ENCODE measurements at regions not wholly inside any gene's neighbourhood (a gene's known extent, or its start where the extent isn't known, plus 50 kb on each side); places are given as distances from the start of the nearest gene placed in this dataset.
"Not testable (repeated sequence)": the region's sequence is repeated elsewhere in the genome, so short reads cannot be mapped to it uniquely, and the experiment has no call there.

GRCh38 chr6:137706083-137706750, 160.8 kb upstream of the TNFAIP3 start:
- DNase-seq: no peak
- Mint-ChIP-seq H3K4me3 (no peak overlapping the region), H3K36me3 (peaks cover 1% of the 10 kb centered on the region), H3K4me1 (peaks cover 57% of the 10 kb centered on the region), H3K27me3 (peaks cover 4% of the 10 kb centered on the region), H3K9me3 (no peaks in the 10 kb centered on the region), H3K27ac (no peak overlapping the region)
- CTCF ChIA-PET: interaction anchor here (0.8 to 4.0 kb wide), 14 partner anchors 9 to 299 kb away, joined by 3 to 50 read pairs (median 4); no protein-coding TSS in a partner anchor

- no peaks in the 10 kb centered on the region for H3K9me3 Mint-ChIP-seq
- peaks cover 1% of the 10 kb centered on the region for H3K36me3 Mint-ChIP-seq
- CTCF ChIA-PET: interaction anchor here (0.8 to 6.4 kb wide), 24 partner anchors 10 to 298 kb away, joined by 3 to 71 read pairs (median 6); partner anchors contain the start of gene TNFAIP3
- H3K27me3 Mint-ChIP-seq: peaks cover 4% of the 10 kb centered on the region
- peaks cover 58% of the 10 kb centered on the region for H3K4me1 Mint-ChIP-seq
- H3K27ac Mint-ChIP-seq: peak overlapping the region; percentile 91
- no peak overlapping the region for H3K4me3 Mint-ChIP-seq
- DNase-seq: no peak
Observed at GRCh38 chr6:137707038-137707589, 159.9 kb upstream of the TNFAIP3 start.

DNA sequence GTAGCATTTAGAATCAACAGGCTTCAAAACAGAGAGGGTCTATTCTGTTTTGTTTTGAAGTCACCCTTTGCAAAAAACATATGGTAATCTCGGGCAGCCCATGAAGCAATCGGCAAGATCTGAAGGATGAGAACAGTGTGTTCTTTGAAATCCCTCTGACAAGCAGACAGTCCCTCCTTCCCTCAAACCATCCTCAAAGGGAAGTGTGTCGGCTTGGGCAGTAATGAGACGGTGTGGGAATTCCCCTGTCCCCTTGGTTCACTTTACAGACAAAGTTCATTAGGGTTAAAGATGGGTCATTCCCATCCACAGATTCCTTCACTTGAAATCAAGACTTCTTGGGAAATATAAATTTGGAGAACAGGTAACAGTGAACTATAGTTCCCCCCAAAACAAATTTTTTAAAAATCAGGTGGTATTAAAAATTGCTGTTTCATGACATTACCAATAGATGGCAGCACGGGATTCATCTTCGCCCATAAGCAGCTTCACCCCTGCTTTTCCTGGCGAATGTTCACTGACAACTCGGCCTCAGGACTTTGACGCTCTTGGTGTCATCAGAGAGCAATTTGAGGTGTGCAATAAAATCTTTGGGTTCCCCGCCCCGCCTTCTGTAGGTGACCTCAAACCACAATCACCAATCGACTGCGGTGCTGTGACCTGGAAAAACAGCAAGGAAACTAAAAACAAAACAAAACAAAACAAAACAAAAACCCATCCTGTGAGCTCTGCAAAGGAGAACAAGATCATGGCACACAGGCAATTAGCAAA, 159.3 kb upstream of the TNFAIP3 start:
- peak; percentile 89 for DNase-seq
- H3K27me3 Mint-ChIP-seq: peaks cover 4% of the 10 kb centered on the region
- H3K4me3 Mint-ChIP-seq: peak overlapping the region; percentile 40
- peak overlapping the region; percentile 91 for H3K27ac Mint-ChIP-seq
- CTCF ChIA-PET: interaction anchor here (0.8 to 6.4 kb wide), 30 partner anchors 9 to 299 kb away, joined by 3 to 71 read pairs (median 5); partner anchors contain the start of gene TNFAIP3
- no peaks in the 10 kb centered on the region for H3K9me3 Mint-ChIP-seq
- H3K4me1 Mint-ChIP-seq: peaks cover 58% of the 10 kb centered on the region
- H3K36me3 Mint-ChIP-seq: peaks cover 1% of the 10 kb centered on the region

DNA sequence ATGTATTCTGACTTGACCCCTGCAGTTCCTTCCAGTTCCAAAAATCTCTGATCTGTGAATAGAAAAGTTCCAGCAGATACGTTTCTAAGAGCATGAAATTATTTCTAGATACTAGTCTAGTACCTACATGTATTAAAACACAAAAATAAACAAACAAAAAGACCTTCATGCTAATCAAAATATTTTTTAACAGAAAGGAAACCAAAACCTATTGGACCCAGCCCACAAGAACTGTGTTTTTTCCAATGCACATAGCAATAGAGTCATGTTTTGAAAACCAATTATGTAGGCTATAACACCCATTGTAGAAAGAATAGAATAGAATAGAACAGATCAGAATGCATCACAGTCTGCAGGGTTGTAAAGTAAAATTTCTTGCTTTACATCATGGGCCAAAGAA, 158.6 kb upstream of the TNFAIP3 start:
- CTCF ChIA-PET: interaction anchor here (0.7 to 6.4 kb wide), 33 partner anchors 8 to 298 kb away, joined by 3 to 71 read pairs (median 4); partner anchors contain the start of gene TNFAIP3
- H3K36me3 Mint-ChIP-seq: peaks cover 1% of the 10 kb centered on the region
- peaks cover 58% of the 10 kb centered on the region for H3K4me1 Mint-ChIP-seq
- no peak overlapping the region for H3K4me3 Mint-ChIP-seq
- H3K27me3 Mint-ChIP-seq: peaks cover 4% of the 10 kb centered on the region
- no peak for DNase-seq
- H3K27ac Mint-ChIP-seq: peak overlapping the region; percentile 91
- no peaks in the 10 kb centered on the region for H3K9me3 Mint-ChIP-seq

DNA sequence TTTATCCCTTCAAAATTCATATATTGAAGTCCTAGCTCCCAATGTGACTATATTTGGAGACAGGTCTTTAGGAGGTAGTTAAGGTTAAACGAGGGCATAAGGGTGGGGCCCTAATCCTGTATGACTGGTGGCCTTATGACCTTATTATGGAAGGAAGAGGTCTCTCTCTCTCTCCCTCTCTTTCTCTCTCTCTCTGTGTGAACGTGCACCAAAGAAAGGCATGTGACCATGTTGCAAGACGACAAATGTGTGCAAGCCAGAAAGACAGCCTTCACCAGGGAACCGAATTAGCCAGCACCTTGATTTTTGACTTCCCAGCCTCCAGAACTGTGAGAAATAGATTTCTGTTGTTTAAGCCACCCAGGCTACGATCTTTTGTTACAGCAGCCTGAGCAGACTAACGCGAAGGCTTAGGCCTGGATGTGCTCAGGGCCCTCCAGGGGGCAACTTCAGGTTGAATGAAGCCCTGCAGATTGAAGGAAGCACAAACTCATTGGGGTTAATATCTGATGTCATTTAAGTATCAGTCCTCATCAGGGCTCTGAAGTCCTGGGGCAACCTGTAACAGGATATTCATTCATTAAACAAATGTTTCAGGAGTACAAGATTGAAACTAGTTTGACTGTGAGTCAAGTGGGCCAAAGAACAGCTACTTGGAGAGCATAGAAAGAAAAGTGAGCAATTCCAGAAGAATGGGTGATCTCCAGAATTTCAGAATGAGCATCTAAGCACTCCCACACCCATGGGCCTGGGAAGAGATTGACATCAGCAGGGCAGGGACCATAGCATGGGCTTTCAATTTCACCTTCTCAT, 157.4 kb upstream of the TNFAIP3 start:
- DNase-seq: no peak
- Mint-ChIP-seq H3K4me3 (no peak overlapping the region), H3K27me3 (peaks cover 4% of the 10 kb centered on the region), H3K36me3 (peaks cover 6% of the 10 kb centered on the region), H3K9me3 (peaks cover 3% of the 10 kb centered on the region), H3K27ac (peak overlapping the region; percentile 49), H3K4me1 (peaks cover 66% of the 10 kb centered on the region)
- CTCF ChIA-PET: interaction anchor here (0.9 to 6.4 kb wide), 14 partner anchors 59 to 295 kb away, joined by 3 to 71 read pairs (median 6); partner anchors contain the start of gene TNFAIP3

DNA sequence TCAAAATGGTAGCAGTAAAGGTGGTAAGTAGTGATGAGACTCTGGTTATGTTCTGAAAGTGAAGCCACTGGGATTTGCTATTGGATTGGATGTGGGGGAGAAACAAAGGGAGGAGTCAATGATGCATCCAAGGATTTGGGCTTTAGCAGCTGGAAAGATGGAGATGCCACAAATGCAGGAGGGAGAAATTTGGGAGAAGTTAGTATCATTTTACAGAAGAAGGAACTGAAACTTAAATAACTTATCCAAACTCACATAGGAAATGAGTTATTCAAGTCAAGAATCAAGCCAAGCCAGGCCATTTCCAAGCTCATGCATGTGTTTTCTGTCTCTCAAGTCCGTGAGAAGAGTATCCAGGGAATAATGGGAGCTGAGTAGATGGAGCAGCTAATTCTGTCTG, 155.1 kb upstream of the TNFAIP3 start:
- Mint-ChIP-seq H3K27ac (no peak overlapping the region), H3K27me3 (no peaks in the 10 kb centered on the region), H3K36me3 (peaks cover 6% of the 10 kb centered on the region), H3K4me3 (no peak overlapping the region), H3K4me1 (peaks cover 70% of the 10 kb centered on the region), H3K9me3 (peaks cover 3% of the 10 kb centered on the region)
- CTCF ChIA-PET: interaction anchor here (1.5 to 6.4 kb wide), 4 partner anchors 12 to 264 kb away, joined by 4 to 71 read pairs (median 6); partner anchors contain the start of gene TNFAIP3
- no peak for DNase-seq

GRCh38 chr6:137712587-137712986, 154.5 kb upstream of the TNFAIP3 start:
- H3K4me1 Mint-ChIP-seq: peaks cover 70% of the 10 kb centered on the region
- CTCF ChIA-PET: interaction anchor here (1.5 to 6.4 kb wide), 4 partner anchors 11 to 263 kb away, joined by 4 to 71 read pairs (median 6); partner anchors contain the start of gene TNFAIP3
- peaks cover 11% of the 10 kb centered on the region for H3K36me3 Mint-ChIP-seq
- H3K9me3 Mint-ChIP-seq: peaks cover 7% of the 10 kb centered on the region
- H3K4me3 Mint-ChIP-seq: no peak overlapping the region
- no peak for DNase-seq
- no peak overlapping the region for H3K27ac Mint-ChIP-seq
- H3K27me3 Mint-ChIP-seq: no peaks in the 10 kb centered on the region

DNA sequence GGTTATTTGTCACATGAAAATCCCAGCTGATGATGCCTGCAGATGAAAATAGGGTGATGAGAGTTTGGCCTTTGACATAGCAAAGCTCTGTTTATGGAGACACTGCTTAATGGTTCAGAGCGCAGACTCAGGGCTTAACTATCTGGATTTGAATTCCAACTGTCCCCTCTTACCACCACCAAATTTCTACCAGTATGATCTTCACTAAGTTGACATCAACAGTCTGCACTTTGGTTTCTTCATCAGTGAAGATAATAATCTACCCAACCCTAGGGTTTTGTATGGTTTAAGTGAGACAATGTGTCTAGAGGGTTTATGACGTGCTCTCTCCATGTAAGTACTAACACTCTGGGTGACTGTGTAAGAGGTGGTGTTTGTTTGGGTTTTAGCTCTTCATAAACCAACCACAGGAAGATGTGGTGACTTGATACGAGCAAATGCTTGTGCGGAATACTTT, 151.4 kb upstream of the TNFAIP3 start:
- Mint-ChIP-seq H3K36me3 (peaks cover 13% of the 10 kb centered on the region), H3K27me3 (no peaks in the 10 kb centered on the region), H3K4me3 (no peak overlapping the region), H3K9me3 (peaks cover 12% of the 10 kb centered on the region), H3K27ac (peak overlapping the region; percentile 82), H3K4me1 (peaks cover 57% of the 10 kb centered on the region)
- no peak for DNase-seq
- CTCF ChIA-PET: interaction anchor here (0.9 to 4.4 kb wide), 12 partner anchors 7 to 292 kb away, joined by 3 to 26 read pairs (median 5); partner anchors contain the start of gene TNFAIP3

DNA sequence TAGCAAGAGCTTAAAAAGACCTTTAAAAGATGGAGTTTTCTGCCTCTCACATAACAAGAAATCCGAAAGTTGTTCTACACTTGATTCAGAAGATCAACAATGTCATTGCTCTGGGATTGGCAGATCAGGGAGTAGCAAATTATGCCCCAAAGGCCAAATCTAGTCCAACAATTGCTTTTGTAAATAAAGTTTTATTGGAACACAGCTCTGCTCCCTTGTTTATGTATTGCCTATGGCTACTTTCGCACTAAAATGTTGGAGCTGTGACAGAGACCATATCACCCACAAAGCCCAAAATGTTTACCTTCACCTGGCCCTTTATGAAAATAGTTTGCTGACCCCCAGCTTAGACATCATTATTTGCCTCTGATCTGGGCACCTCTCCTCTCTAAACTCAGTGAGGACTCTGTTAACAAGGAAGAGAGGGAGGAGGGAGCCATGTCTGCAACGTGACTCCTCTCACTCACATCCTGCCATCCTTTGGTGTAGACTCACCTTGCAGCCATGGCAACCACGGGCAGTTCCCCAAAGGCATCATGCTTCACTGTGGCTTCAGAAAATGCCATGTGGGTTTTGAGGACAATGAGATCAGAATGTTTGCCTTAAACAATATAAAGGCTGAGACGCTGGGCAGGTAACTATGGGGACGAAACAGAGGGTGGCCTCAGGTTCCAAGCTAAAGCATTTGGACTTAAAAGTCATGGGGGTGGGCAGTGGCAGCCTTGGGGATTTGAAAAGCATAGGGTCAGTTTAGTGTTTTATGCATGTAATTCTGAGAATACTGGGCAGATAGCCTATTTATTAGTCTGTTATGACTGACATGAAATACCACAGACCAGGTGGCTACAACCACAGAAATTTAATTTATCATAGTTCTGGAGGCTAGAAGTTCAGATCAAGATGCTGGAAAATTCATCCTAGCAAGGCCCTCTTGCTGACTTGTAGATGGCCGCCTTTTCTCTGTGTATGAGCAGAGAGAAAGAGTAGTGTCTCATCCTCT, 149.7 kb upstream of the TNFAIP3 start:
- Mint-ChIP-seq H3K27ac (peak overlapping the region; percentile 78), H3K27me3 (no peaks in the 10 kb centered on the region), H3K4me3 (no peak overlapping the region), H3K9me3 (peaks cover 12% of the 10 kb centered on the region), H3K36me3 (peaks cover 13% of the 10 kb centered on the region), H3K4me1 (peaks cover 55% of the 10 kb centered on the region)
- peak; percentile 84 for DNase-seq
- CTCF ChIA-PET: interaction anchor here (0.8 to 4.4 kb wide), 10 partner anchors 9 to 228 kb away, joined by 4 to 26 read pairs (median 7); partner anchors contain the start of gene TNFAIP3

DNA sequence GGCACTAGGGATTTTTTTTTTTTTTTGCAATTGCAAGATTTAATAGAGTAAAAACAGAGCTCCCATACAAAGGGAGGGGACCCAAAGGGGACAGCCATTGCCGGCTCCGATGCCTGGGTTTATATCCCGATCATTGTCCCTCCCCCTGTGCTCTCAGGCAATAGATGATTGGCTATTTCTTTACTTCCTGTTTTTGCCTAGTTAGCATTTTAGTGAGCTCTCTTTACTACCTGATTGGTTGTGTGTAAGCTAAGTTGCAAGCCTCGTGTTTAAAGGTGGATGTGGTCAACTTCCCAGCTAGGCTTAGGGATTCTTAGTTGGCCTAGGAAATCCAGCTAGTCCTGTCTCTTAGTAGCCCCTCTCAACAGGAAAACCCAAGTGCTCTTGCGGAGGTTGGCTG, 148.2 kb upstream of the TNFAIP3 start:
- CTCF ChIA-PET: interaction anchor here (0.7 to 4.4 kb wide), 4 partner anchors 11 to 286 kb away, joined by 3 to 26 read pairs (median 3); partner anchors contain the start of gene TNFAIP3
- H3K9me3 Mint-ChIP-seq: peaks cover 16% of the 10 kb centered on the region
- not testable (repeated sequence) for H3K4me3 Mint-ChIP-seq, H3K27me3 Mint-ChIP-seq, H3K27ac Mint-ChIP-seq, DNase-seq
- peaks cover 63% of the 10 kb centered on the region for H3K4me1 Mint-ChIP-seq
- peaks cover 12% of the 10 kb centered on the region for H3K36me3 Mint-ChIP-seq

- CTCF ChIA-PET: interaction anchor here (0.7 to 1.7 kb wide), 6 partner anchors 15 to 213 kb away, joined by 3 to 5 read pairs (median 4); no protein-coding TSS in a partner anchor
- no peak for DNase-seq
- Mint-ChIP-seq H3K9me3 (peaks cover 8% of the 10 kb centered on the region), H3K4me3 (no peak overlapping the region), H3K36me3 (peaks cover 4% of the 10 kb centered on the region), H3K4me1 (peaks cover 26% of the 10 kb centered on the region), H3K27me3 (peaks cover 4% of the 10 kb centered on the region), H3K27ac (no peak overlapping the region)
Observed at GRCh38 chr6:137722749-137723272, 144.2 kb upstream of the TNFAIP3 start.
